PC-9 (cell line): ENCODE measurements at regions not wholly inside any gene's neighbourhood (a gene's known extent, or its start where the extent isn't known, plus 50 kb on each side); places are given as distances from the start of the nearest gene placed in this dataset.
"Not testable (repeated sequence)": the region's sequence is repeated elsewhere in the genome, so short reads cannot be mapped to it uniquely, and the experiment has no call there.

Experiments used
- CTCF ChIP-seq: fragments of 200-600 bp; sonication (generic); conservative IDR thresholded peaks from 2 replicates; pipeline ENCODE4 v1.6.1; 2017; ENCODE audit warnings: mixed run types, antibody characterized with exemption, mild to moderate bottlenecking, moderate library complexity
- EZH2 ChIP-seq: fragments of 200-600 bp; sonication (generic); IDR thresholded peaks from 2 replicates; pipeline ENCODE4 v1.8.0; 2017; ENCODE audit warnings: antibody characterized with exemption, low read depth

DNA sequence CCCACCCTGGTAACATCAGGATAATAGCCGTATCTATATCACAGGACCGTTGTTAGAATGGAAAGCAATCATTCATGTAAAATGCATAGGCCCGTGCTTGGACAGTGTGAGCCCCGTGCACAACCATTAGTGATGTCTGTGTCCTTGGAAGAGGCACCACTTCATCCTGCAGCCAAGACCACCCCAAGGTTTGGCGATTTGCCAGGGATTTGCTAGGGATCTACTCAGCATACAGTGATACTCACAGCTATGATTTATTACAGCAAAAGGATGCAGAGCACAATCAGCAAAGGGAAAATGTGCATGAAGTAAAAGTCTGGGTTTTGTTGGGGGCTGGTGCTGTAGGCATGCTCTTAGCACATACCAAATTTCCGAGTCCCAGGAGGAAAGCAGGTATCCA, 115.9 kb upstream of the PHACTR3 start:
- not testable (repeated sequence) for TF ChIP-seq CTCF, EZH2
